NCI-H748 treated with DMSO at 0.1 percent for 48 hours (cell line): ENCODE measurements at regions not wholly inside any gene's neighbourhood (a gene's known extent, or its start where the extent isn't known, plus 50 kb on each side); places are given as distances from the start of the nearest gene placed in this dataset.

Source experiments
- DNase-seq: peaks from one replicate; lab custom pipeline; 2025; lab: John Stamatoyannopoulos, UW

GRCh38 chr10:6980353-6980752 lies 400.3 kb upstream of the PRKCQ start:
- DNase-seq, result no peak

GRCh38 chr10:6979371-6979770 lies 399.3 kb upstream of the PRKCQ start:
- DNase-seq, result no peak

- no peak for DNase-seq
Observed at GRCh38 chr10:6978187-6978627, 398.1 kb upstream of the PRKCQ start.

GRCh38 chr10:6977398-6978186 lies 397.5 kb upstream of the PRKCQ start:
- no peak for DNase-seq

- no peak for DNase-seq
Observed at GRCh38 chr10:6973899-6974298, 393.8 kb upstream of the PRKCQ start.

- no peak for DNase-seq
Observed at GRCh38 chr10:6972226-6972625, 392.1 kb upstream of the PRKCQ start.

- DNase-seq, result no peak
Observed at GRCh38 chr10:6969659-6970058, 389.6 kb upstream of the PRKCQ start.

GRCh38 chr10:6964543-6964942 lies 384.5 kb upstream of the PRKCQ start:
- no peak for DNase-seq

- DNase-seq, result no peak
Observed at GRCh38 chr10:6962576-6962975, 382.5 kb upstream of the PRKCQ start.

GRCh38 chr10:6958711-6959110 lies 378.6 kb upstream of the PRKCQ start:
- no peak for DNase-seq

- no peak for DNase-seq
Observed at GRCh38 chr10:6958254-6958653, 378.2 kb upstream of the PRKCQ start.

- no peak for DNase-seq
Observed at GRCh38 chr10:6957851-6958250, 377.8 kb upstream of the PRKCQ start.

- no peak for DNase-seq
Observed at GRCh38 chr10:6956562-6956961, 376.5 kb upstream of the PRKCQ start.

GRCh38 chr10:6953271-6953801 lies 373.3 kb upstream of the PRKCQ start:
- peak; percentile 7 for DNase-seq

- DNase-seq, result peak; percentile 21
Observed at GRCh38 chr10:6951732-6952131, 371.7 kb upstream of the PRKCQ start.

- no peak for DNase-seq
Observed at GRCh38 chr10:6950133-6950532, 370.1 kb upstream of the PRKCQ start.

- DNase-seq, result no peak
Observed at GRCh38 chr10:6944436-6944835, 364.4 kb upstream of the PRKCQ start.

- no peak for DNase-seq
Observed at GRCh38 chr10:6938384-6938783, 358.3 kb upstream of the PRKCQ start.

GRCh38 chr10:6936931-6937330 lies 356.9 kb upstream of the PRKCQ start:
- DNase-seq, result peak; percentile 3

- DNase-seq, result no peak
Observed at GRCh38 chr10:6929148-6929830, 349.2 kb upstream of the PRKCQ start.

- DNase-seq, result no peak
Observed at GRCh38 chr10:6928586-6928985, 348.5 kb upstream of the PRKCQ start.

- no peak for DNase-seq
Observed at GRCh38 chr10:6926971-6927370, 346.9 kb upstream of the PRKCQ start.

- DNase-seq, result no peak
Observed at GRCh38 chr10:6925146-6925545, 345.1 kb upstream of the PRKCQ start.
